ELF-1 (cell line): ENCODE measurements at regions not wholly inside any gene's neighbourhood (a gene's known extent, or its start where the extent isn't known, plus 50 kb on each side); places are given as distances from the start of the nearest gene placed in this dataset.
A peak's percentile ranks its signal among the peaks of the same experiment; 100 is the strongest.
"Not testable (repeated sequence)": the region's sequence is repeated elsewhere in the genome, so short reads cannot be mapped to it uniquely, and the experiment has no call there.

Source experiments
- DNase-seq: peaks from one replicate; pipeline ENCODE4 v3.0.0-alpha.2; 2016; ENCODE audit warnings: low read depth, low spot score

- DNase-seq: no peak
Observed at GRCh38 chr5:17819783-17820182, 185.5 kb downstream of the TAF11L14 start.

- no peak for DNase-seq
Observed at GRCh38 chr5:17828681-17829080, 194.4 kb downstream of the TAF11L14 start.

DNA sequence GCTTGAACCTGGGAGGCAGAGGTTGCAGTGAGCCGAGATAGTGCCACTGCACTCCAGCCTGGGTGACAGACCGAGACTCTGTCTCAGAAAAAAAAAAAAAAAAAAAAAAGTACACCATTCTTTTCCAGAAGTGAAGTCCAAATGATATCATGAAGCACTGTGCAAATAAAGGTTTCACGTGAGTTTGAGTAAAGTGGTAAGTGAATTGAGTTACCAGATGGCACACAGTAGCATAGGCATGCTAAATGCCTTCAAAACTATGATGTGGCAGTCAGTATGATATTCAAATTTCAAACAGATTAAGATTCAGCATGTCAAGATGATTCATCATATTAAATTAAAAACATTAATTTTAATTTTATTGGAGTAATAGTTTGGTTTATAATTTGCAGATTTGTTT, 195.2 kb downstream of the TAF11L14 start:
- no peak for DNase-seq

DNA sequence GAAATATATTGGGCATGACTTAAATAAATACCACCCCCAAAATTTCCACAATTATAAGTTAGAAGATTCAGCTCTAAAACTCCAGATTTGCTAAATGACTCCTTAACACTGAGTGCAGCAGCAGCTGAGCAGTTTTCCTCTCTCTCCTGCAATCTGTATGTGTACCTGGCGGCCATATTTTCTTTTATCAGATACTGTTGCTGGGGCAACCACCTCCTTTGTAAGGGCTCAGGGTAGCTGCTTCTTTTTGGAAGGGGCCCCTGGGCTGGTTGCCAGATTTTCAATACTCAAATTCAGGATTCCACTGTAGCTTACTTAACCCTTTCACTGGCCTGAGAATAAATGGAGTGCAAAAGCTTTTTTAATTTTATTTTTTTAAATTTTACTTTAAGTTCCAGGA, 197.0 kb downstream of the TAF11L14 start:
- no peak for DNase-seq

DNA sequence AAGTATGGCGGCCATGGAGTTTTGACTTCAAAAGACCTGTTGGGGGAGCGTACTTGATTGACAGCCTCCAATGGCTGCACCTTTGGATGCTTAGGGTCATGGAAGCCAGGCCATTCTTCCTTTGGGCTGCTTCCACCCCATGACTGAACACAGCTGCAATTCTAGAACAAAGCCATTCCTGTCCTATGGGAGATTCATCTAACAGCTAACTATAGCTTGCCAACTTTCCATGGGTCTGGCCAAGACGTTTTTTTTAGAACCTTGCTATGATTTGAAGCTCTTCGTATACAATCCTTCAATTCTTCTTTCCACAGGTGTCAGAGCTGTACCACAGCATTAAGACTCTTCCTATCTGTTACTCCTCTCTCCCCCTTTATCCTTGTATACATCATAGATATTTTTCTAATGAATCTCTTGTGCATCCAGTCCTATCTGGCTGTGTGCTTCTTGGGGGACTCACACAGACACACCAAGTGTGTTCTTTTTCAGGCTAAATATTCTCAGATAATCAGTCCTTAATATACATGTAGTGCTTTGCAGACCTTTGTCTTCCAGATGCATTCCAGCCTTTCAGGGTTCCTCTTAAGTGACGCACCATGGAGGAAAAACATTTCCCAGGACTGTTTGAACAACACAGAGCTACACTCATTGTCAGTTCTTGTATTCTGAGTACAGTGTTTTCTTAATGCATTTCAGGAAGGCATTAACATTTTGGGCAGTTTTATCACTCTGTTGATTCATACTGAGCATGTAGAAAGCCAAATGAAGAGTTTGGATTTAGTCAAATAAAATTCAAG, 198.9 kb downstream of the TAF11L14 start:
- DNase-seq: no peak

DNA sequence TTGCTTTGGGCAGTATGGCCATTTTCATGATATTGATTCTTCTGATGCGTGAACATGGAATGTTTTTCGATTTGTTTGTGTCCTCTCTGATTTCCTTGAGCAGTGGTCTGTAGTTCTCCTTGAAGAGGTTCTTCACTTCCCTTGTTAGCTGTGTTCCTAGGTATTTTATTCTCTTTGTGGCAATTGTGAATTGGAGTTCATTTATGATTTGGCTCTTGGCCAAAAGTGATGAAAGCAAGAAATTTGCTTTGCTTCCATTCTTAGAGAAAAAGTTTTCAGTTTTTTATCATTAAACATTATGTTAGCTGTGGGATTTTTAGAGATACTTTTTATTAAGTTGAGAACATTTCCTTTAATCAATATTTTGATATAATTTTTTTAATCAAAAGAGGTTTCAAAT, 203.5 kb downstream of the TAF11L14 start:
- DNase-seq: no peak

DNA sequence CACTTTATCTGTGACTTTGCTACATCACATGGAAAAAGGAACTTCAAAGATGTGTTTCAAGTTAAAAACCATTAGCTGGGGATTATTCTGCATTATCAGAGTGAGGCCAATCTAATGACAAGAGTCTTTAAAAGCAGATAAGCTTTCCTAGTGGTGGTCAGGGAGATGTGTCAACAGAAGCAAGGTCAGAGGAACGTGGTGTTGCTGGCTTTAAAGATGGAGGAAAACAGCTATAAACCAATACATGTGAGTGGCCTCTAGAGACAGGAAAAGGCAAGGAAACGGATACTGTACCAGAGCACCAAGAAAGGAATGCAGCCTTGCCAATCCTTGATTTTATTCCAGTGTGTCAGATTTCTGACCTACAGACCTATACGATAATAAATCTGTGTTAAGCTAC, 204.2 kb downstream of the TAF11L14 start:
- DNase-seq: peak; percentile 32

DNA sequence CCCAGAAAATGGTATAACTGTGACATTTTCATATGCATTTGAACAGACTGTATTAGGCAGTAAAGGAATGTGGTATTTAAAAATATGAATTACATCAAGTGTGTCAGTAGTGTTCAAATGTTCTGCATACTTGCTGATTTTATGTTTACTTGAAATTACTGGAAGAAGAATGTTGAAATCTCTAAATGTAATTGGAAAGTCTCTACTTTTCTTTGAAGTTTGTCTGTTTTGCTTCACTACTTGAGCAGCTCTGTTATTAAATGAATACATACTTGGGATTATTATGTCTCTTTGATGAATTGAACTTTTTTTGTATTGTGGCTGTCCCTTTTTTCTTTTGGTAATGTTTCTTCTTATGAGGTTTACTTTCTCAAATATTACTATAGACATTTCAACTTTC, 205.6 kb downstream of the TAF11L14 start:
- DNase-seq: no peak

GRCh38 chr5:17846496-17846895, 212.2 kb downstream of the TAF11L14 start:
- DNase-seq: no peak

DNA sequence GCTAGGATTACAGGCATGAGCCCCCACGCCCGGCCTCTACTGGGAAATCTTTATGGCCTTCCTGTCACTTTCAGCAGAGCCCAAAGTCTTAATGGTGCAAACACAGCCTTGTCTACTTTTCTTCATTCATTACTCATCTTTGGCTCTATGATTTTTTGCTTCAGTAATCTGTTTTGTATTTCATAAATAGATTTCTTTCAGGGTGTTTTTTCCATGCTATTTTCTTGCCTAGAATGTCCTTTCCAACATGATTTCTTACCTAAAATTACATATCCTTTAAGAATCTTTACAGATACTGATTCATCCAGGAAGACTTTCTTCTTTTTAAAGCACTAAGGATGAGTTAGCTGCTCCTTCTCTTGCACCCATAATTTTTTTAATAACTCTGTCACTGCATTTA, 213.0 kb downstream of the TAF11L14 start:
- DNase-seq: no peak

- DNase-seq: no peak
Observed at GRCh38 chr5:17852111-17852510, 217.9 kb downstream of the TAF11L14 start.

GRCh38 chr5:17852740-17853139, 218.5 kb downstream of the TAF11L14 start:
- no peak for DNase-seq

GRCh38 chr5:17854901-17855300, 220.6 kb downstream of the TAF11L14 start:
- no peak for DNase-seq

DNA sequence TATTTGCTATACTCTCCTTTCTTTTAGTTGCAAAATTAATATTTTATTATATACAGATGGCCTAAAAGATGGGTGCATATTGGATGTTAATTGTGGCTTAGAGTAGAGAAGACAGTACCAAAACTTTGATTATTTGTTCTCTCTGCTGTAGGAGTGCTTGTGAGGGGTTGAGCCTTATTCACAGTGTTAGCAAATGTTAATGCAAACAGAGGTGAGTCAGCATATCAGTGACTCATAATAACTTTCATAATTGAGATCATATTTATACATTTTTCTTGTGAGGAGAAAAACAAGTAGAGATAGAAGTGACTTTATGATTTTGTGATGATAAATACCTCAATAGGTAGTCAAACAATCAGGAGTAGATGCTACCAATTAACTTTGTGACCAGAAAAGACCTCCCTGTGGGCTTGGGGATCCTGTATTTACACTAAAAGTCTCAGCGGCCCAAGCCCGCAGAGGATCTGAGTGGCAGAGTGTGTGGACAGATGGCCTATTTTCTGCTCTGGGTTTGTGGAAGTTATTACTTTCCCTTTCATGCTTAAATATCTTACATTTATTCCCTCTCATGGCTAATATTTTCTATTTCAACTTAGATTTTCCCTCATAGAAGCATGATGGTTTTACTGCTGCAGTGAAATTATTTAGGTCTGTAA, 226.5 kb downstream of the TAF11L14 start:
- no peak for DNase-seq

DNA sequence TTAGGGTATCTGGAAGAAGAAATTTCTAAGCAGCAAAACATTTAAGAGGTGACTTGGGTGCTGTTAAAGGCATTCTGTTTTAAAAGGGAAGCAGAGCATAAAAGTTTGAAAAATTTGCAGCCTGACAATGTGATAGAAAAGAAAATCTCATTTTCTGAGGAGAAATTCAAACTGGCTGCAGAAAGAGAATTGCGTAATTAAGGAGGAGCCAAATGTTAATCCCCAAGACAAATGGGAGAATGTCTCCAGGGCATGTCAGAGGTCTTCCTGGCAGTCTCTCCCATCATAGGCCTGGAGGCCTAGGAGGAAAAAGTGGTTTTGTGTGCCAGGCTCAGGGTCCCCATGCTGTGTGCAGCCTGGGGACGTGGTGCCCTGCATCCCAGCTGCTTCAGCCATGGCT, 230.6 kb downstream of the TAF11L14 start:
- not testable (repeated sequence) for DNase-seq

- not testable (repeated sequence) for DNase-seq
Observed at GRCh38 chr5:17865966-17866365, 231.7 kb downstream of the TAF11L14 start.

GRCh38 chr5:17872204-17872603, 237.9 kb downstream of the TAF11L14 start:
- no peak for DNase-seq

DNA sequence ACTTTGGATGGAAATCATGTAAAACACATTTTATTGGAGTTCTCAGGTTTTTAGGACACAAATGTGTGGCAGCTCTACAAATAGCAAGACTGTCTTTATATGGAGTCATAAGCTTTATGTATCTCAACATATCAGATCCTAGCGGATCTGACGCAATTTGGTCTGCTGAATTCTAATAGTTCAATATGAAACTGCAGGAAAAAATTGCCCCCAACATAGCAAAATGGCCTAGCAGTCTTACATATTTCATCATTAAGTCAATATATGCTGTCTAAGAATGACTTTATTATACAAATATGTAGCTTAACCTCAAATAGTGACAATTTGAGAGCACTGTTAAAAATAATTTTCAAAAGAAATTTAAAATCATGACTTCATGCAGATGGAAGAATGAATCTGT, 244.3 kb downstream of the TAF11L14 start:
- DNase-seq: no peak

DNA sequence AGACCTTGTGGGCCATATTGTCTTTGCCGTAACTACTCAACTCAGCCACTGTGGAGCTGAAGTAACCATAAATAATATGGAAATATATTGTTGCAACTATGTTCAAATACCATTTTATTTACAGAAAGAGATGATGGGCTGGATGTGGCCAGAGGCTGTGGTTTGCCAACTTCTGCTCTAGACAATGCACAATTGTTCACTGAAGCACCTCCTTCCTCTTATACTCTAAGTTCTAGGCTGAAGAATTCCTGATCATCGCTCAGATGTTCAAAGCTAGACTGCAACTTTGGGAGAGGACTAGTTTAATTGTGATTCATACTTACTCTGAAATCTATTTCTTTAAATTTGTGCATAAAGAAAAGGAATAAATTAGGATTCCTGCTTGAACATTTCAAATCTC, 245.0 kb downstream of the TAF11L14 start:
- no peak for DNase-seq

GRCh38 chr5:17880869-17881268, 246.6 kb downstream of the TAF11L14 start:
- no peak for DNase-seq

GRCh38 chr5:17882760-17883488, 248.7 kb downstream of the TAF11L14 start:
- peak; percentile 62 for DNase-seq

DNA sequence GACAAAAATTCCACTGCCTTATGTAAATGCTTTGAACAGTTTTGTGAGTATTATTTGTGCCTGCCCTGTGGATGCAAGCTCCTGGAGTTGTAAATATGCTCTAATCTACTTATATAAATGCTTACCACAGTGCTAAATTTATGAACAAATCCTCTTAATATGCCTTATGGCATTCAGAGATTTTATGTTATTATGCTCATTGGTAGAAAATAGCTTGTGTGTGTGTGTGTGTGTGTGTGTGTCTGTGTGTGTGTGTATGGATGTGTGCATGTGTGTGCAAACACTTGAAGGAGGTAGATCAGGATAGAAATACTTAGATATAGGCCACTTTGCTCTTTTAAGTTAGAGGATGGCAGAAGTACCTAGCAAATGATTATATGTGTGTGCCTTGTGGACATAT, 253.9 kb downstream of the TAF11L14 start:
- no peak for DNase-seq

DNA sequence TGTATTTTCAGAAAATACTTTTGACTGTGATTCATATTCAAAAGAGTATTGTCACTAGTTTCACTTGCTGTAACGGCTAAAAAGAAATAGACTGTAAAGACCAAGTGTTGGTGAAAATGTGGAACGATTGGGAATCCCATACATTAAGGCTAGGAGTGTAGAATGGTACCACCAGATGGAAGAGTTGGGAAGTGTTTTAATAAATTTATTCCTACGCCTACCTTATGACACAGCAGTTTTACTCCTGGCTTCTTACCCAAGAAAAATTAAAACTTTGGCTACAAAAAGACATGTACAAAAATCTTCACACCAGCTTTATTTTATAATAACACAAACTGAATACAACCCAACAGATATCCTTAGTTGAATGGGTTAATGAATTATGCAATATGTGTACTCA, 256.2 kb downstream of the TAF11L14 start:
- DNase-seq: no peak
